Stimulated activated CD4-positive, alpha-beta T cell treated with anti-CD3 and anti-CD28 coated beads, TNF-alpha, amount 100 ng/mL, for 48 hours (primary cell): ENCODE measurements at regions not wholly inside any gene's neighbourhood (a gene's known extent, or its start where the extent isn't known, plus 50 kb on each side); places are given as distances from the start of the nearest gene placed in this dataset.
"Not testable (repeated sequence)": the region's sequence is repeated elsewhere in the genome, so short reads cannot be mapped to it uniquely, and the experiment has no call there.

Experiments used
- DNase-seq, 3 donors: peaks; one replicate each; pipeline ENCODE4 v3.0.0-alpha.2; 2020; ENCODE audit warnings: low read depth in 3 of 3

- DNase-seq: no peak
Measured at GRCh38 chr5:163696579-163696887, 191.1 kb downstream of the MAT2B start.

GRCh38 chr5:163706053-163706771 lies 200.8 kb downstream of the MAT2B start:
- DNase-seq: no peak

- no peak for DNase-seq
Measured at GRCh38 chr5:163712011-163712410, 206.6 kb downstream of the MAT2B start.

- DNase-seq: no peak
Measured at GRCh38 chr5:163718272-163718671, 212.9 kb downstream of the MAT2B start.

- DNase-seq: no peak
Measured at GRCh38 chr5:163724305-163724704, 218.9 kb downstream of the MAT2B start.

- no peak for DNase-seq
Measured at GRCh38 chr5:163727028-163727427, 221.6 kb downstream of the MAT2B start.

DNA sequence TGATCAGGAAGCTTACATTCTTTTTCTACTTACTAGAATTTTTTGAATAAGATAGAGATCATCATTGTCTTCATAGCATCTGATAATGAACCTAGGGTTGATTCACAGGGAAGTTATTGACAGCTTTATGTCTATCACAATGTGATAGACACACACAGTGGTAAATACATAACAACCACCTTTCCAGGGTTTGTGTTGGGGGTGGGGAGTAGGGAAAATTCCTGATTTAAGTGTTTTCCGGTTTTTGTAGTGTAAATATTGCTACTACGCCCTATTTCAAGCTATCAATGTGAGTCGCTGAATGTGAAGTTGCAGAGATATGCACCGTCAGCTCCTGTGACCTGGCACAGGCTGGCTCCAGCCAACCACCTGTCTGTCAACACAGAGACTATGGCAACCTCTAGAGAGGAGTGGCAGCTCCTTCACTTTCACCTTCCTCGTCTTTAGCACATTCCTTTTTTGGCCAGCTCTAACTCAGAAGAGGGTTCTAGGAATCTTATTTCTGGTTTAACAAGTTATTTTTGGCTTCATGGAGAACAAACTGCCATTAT lies 224.9 kb downstream of the MAT2B start:
- DNase-seq: no peak

GRCh38 chr5:163731256-163731655 lies 225.8 kb downstream of the MAT2B start:
- no peak for DNase-seq

- DNase-seq: no peak
Measured at GRCh38 chr5:163735069-163735468, 229.7 kb downstream of the MAT2B start.

DNA sequence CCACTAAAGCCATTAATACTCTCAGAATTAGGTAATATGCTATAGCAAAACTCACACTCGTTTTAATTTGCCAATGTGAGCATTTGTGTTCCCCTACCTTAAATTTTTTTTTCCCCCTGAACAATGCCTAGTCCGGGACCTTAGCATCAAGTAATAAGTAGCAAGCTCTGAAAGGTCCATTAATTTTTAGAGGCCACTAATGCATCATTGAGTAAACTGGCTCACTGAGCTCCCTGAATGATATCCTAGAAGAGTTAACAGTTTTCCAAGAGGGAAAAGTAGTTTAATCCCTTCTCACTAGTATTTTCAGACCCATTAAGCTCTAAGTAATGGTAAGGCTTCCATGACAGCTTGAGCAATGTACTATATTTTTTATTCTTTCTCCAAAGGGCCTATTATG lies 242.2 kb downstream of the MAT2B start:
- DNase-seq: no peak

DNA sequence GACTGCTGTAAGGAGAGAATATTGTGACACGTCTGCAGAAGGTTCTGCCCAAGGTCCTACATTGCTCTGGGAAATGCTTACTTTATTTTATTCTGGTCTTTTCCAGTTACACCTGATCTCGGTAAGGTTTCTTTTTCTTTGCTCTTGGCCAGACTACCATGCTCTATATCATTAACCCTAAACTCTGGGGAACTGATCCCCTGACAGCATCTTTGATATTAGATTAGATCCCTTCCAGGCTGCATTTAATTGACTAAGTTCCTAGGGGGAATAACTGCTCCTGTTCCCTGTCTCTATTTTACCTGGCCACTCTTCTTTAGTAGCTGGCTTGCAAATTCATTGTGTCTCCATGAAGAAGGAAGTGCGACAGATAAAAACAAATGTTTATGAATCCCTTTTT lies 243.5 kb downstream of the MAT2B start:
- no peak for DNase-seq

- DNase-seq: not testable (repeated sequence)
Measured at GRCh38 chr5:163750415-163750814, 245.0 kb downstream of the MAT2B start.

- no peak for DNase-seq
Measured at GRCh38 chr5:163755505-163755904, 250.1 kb downstream of the MAT2B start.

DNA sequence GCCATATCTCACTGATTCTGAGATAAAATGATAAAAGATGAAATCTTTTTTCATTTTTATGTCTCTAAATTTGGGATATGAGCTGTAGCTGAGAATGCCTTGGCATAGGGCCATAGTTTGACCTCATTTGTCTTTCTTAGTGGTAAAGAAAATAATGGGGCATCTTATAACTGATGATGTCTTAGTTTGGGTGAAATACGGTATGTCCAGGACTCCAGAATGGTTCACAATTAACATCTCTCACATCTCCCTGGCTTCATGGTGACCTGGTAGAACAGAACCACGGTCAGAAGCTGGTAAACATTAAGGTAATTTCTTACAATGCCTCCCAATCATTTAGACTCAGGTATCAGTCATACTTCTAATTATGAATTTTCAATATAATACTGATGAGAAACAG lies 250.8 kb downstream of the MAT2B start:
- no peak for DNase-seq

DNA sequence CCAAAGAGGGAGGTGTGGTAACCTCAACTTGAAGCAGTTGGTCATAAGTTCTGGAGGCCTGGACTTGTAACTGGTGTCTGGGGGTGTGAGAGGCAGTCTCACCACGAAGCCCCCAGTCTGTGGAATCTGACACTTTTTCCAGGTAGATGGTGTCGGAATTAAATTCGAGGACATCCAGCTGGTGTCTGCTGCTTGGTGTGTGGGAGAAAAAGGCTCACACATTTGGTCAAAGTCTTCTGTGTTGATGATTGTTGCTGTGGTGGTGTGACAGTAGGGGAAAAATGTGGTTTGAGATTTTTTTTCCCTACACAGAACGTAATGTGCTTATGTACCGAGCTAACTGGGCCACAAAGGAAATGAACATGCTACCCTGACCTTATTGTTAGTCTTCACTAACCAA lies 251.9 kb downstream of the MAT2B start:
- no peak for DNase-seq

DNA sequence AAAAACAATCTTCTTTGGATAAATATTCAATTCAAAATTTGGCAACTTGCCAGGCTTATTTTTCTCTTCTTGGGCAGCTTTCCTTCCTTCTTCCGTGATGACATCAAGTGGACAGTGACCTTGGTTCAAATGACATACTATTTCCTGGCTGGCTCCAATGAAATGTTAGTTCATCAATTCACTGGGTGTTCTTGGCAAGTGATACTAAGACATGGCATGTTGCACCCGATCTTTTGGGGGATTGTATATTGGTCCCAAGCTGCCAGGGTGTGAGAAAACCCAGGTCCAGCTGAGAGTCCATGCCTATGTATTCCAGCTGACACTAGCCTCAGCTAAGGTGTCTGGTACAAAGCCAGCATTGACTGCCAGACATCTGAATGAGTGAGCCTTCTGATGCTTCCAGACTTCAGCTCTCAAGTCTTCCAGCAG lies 252.9 kb downstream of the MAT2B start:
- no peak for DNase-seq

DNA sequence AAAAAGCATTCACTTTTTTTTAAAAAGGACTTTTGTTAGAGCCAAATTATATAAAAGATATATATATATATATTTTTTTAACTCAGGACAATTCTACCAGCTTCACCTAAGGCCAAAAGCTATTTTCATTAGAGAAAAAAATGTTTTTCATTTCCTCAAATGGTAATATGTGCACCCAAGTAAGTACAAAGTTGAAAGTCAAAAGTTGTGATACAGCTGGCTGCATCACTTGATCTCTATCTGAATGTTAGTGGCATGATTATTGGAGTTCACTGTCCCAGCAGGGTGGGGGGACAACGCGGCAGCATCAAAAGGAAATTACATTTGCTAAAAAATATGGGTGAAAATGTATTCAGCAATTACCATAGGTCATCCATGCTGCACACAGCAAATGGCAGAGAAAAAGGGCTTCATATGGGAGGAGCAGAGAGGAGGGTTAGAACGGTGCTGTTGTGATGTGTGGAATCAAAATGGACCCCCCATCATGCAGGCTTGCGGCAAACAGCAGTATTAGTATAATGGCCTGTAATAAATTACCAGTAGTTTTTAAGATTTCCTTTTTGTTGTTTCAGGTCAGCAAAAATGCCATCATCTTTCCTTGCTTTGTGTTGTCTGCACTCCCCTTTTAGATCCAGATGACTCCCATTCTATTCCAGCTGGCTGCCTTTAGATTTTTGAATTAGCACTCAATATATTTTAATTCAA lies 253.7 kb downstream of the MAT2B start:
- DNase-seq: no peak

DNA sequence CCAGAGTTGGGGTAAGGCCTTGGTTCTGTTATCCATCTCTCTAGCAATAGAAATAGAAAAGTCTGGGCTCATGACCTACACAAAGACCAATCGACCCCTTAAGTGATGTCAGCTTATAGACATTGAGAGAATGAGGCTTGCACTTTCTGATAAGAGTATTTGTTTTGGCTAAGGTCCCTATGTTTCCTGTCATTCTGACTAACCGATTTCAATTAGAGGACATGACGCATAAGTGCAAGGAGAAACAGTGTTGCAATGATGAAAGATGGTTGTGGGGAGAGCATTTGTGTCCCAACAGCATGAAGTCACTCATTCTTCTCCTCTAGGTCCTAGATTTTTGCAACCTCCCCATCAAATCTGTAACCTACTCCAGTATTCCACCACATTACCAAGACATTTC lies 255.1 kb downstream of the MAT2B start:
- DNase-seq: no peak

DNA sequence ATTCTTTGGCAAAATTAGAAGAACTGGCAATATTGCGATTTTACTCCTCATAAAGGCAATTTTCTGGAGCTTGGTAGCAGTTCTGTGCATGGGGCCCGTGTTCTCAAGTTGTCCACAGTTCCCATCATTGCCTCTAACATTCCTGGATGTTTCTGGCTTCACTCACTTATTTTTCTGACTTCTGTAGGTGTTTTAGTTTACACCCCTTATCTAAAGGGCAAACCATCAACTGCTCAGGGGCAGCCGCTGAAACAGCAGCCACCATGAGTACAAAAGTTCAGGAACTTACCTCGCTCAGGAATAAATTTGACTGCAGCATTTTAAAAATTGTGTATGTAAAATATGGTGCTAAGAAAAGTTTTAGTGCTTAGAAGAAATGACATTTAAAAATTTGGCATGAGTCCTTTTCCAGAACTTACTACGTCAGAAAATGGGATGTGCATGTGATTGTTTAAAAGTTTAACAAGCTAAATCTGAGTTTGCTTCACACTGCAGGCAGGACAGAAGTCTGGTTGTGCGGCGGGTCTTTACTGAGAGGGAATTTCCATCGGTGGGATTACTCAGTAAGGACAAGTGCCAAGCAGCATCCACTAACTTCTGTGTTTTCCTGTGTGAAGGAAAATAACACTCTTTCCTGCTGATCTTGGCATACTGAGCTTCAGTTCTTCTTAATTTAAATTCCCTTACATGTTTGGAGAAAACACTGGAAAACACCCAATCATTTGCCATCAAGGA lies 261.7 kb downstream of the MAT2B start:
- DNase-seq: no peak

DNA sequence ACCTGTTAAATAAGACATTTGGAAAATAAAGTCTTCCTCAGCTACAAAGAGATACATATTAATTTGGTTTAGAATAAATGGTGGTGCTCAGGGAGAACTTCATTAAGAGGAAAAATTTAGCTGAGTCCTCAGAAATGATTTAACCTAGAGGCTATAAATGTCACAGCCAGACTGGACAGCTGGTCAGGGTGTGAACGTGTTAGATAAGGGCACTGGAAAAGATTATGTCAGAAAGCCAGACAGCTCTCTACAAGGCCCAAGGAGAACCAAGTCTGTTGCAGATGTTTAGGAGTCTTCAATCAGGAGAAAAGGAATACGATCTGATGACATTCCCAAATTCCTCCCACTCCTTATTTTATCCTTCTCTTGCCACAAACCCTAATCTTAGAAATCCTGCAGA lies 265.2 kb downstream of the MAT2B start:
- DNase-seq: no peak

GRCh38 chr5:163772241-163772640 lies 266.8 kb downstream of the MAT2B start:
- DNase-seq: no peak

GRCh38 chr5:163772644-163773043 lies 267.2 kb downstream of the MAT2B start:
- DNase-seq: no peak

DNA sequence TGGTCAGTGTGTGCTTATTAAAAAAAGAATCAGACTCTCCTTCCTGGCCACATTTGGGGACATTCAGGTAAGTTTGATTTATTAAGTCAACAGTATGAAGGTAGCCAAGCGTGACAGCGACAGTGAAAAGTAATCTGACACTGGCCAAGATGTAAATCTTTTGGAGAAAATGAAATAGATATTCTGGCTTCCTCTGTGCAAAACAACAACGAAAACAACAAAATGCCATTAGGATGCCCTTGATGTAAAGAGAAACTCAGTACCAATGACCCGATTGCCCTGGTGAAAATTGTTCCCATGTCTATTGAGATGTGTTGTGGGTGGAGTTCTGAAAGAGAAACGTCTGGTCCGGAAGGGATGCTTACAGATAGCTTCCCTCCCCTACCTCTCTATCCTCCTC lies 267.8 kb downstream of the MAT2B start:
- no peak for DNase-seq
